HCT116 (cell line): ENCODE measurements at regions not wholly inside any gene's neighbourhood (a gene's known extent, or its start where the extent isn't known, plus 50 kb on each side); places are given as distances from the start of the nearest gene placed in this dataset.
"Not testable (repeated sequence)": the region's sequence is repeated elsewhere in the genome, so short reads cannot be mapped to it uniquely, and the experiment has no call there.

ENCODE experiments used
- ATAC-seq: fragments of 200-7000 bp; cut with Tn5 transposase; 2 replicates; pipeline ENCODE4 v1.9.1; 2020; ENCODE audit warnings: mild to moderate bottlenecking, moderate library complexity
- BruUV-seq: library from RNA; stranded (reverse); fragments of 400-500 nt; replicated peaks from 2 replicates; lab custom pipeline; 2021; lab: Mats Ljungman, UMichigan
- CTCF ChIA-PET: fragments of 300-600 bp; sonication (Branson Sonifier 250); formaldehyde crosslinking; loops from one replicate; lab custom pipeline; 2021; ENCODE audit warnings: antibody characterized with exemption; lab: Charles Lee
- POLR2A ChIA-PET: fragments of 300-600, 350-600 bp; sonication (Branson Sonifier 250); formaldehyde crosslinking; loops from one replicate; lab custom pipeline; 2021; ENCODE audit warnings: antibody characterized with exemption; lab: Charles Lee
- RAD21 ChIA-PET, 2 experiments: fragments of 300-600 bp; sonication (Branson Sonifier 250); formaldehyde crosslinking; loops; one replicate each; lab custom pipeline; 2023; ENCODE audit warnings: low total read pairs in 2 of 2; ENCODE audit not compliant: uncharacterized antibody in 2 of 2, unreplicated experiment in 2 of 2, low non-redundant PET in 1 of 2; lab: Charles Lee
- DNase-seq: peaks from one replicate; pipeline ENCODE4 v3.0.0-alpha.2; 2010; ENCODE audit warnings: low read depth, low spot score
- H2AFZ ChIP-seq: fragments of 200-600 bp; shearing (Covaris generic), sonication (generic); 2 replicates; pipeline ENCODE4 v1.6.1; 2017; ENCODE audit warnings: low read depth, mixed run types, mixed read lengths, antibody characterized with exemption, low read length; ENCODE audit not compliant: poor library complexity, severe bottlenecking
- H3K27ac ChIP-seq: 2 replicates; pipeline ENCODE4 v1.5.1; 2012; ENCODE audit warnings: low read depth, low read length
- H3K27me3 ChIP-seq: fragments of 200-600 bp; sonication (generic); 2 replicates; pipeline ENCODE4 v1.6.1; 2016; ENCODE audit warnings: mixed run types, low read length, mixed read lengths; ENCODE audit not compliant: insufficient read depth
- H3K36me3 ChIP-seq, 2 experiments: fragments of 200-500 bp in 1 of 2; fragments of 200-600 bp in 1 of 2; sonication (Bioruptor generic) in 1 of 2; sonication (generic) in 1 of 2; 2 replicates each; pipeline versions ENCODE4 v1.5.1 to v1.6.1; 2014 to 2016; ENCODE audit warnings: low read length in 2 of 2, inconsistent platforms in 1 of 2, mixed read lengths in 1 of 2, mixed run types in 1 of 2; ENCODE audit not compliant: insufficient read depth in 2 of 2, control insufficient read depth in 1 of 2
- H3K4me1 ChIP-seq, 2 experiments: fragments of 200-600 bp in 1 of 2; sonication (generic) in 1 of 2; 2 replicates each; pipeline versions ENCODE4 v1.5.1 to v1.6.1; 2012 to 2017; ENCODE audit warnings: low read length in 2 of 2, inconsistent platforms in 1 of 2, mild to moderate bottlenecking in 1 of 2, mixed read lengths in 1 of 2, mixed run types in 1 of 2, moderate library complexity in 1 of 2; ENCODE audit not compliant: insufficient read depth in 2 of 2, control insufficient read depth in 1 of 2
- H3K4me2 ChIP-seq: fragments of 200-600 bp; sonication (generic); 2 replicates; pipeline ENCODE4 v1.6.1; 2017; ENCODE audit warnings: mixed run types, low read length, mixed read lengths
- H3K4me3 ChIP-seq, 2 experiments: fragments of 200-600 bp in 1 of 2; sonication (generic) in 1 of 2; replicated peaks in 1 of 2; 2 replicates each; pipeline ENCODE4 v1.5.1; 2011 to 2016; ENCODE audit warnings: low read length in 2 of 2, control low read depth in 1 of 2, low read depth in 1 of 2, mild to moderate bottlenecking in 1 of 2, mixed read lengths in 1 of 2, mixed run types in 1 of 2
- H3K79me2 ChIP-seq: fragments of 200-600 bp; sonication (generic); 2 replicates; pipeline ENCODE4 v1.6.1; 2017; ENCODE audit warnings: mild to moderate bottlenecking, mixed run types, low read length, moderate library complexity, mixed read lengths; ENCODE audit not compliant: insufficient read depth
- H3K9ac ChIP-seq: fragments of 200-600 bp; sonication (generic); 2 replicates; pipeline ENCODE4 v1.6.1; 2016; ENCODE audit warnings: low read length, mixed read lengths
- H3K9me2 ChIP-seq: fragments of 200-600 bp; sonication (generic), shearing (Covaris generic); 2 replicates; pipeline ENCODE4 v1.6.1; 2017; ENCODE audit warnings: mixed run types, mild to moderate bottlenecking, moderate library complexity; ENCODE audit not compliant: insufficient read depth
- H3K9me3 ChIP-seq, 2 experiments: fragments of 200-500 bp in 1 of 2; fragments of 200-600 bp in 1 of 2; sonication (Bioruptor generic) in 1 of 2; sonication (generic) in 1 of 2; 2 replicates each; pipeline ENCODE4 v1.6.1; 2014 to 2017; ENCODE audit warnings: low read length in 2 of 2, mixed read lengths in 2 of 2, inconsistent platforms in 1 of 2, low read depth in 1 of 2, mild to moderate bottlenecking in 1 of 2, mixed run types in 1 of 2, moderate library complexity in 1 of 2; ENCODE audit not compliant: control insufficient read depth in 1 of 2, insufficient read depth in 1 of 2
- H4K20me1 ChIP-seq: fragments of 200-600 bp; sonication (generic), shearing (Covaris generic); 2 replicates; pipeline ENCODE4 v1.6.1; 2017; ENCODE audit warnings: mixed run types, mild to moderate bottlenecking, moderate library complexity; ENCODE audit not compliant: insufficient read depth
- ELF1 ChIP-seq: IDR thresholded peaks from 2 replicates; pipeline ENCODE4 v1.6.1; 2012; ENCODE audit warnings: low read depth, borderline replicate concordance
- SIN3A ChIP-seq: IDR thresholded peaks from 2 replicates; pipeline ENCODE4 v1.6.1; 2012; ENCODE audit warnings: low read depth
- SRF ChIP-seq: IDR thresholded peaks from 2 replicates; pipeline ENCODE4 v1.6.1; 2012; ENCODE audit warnings: low read depth
- YY1 ChIP-seq: IDR thresholded peaks from 2 replicates; pipeline ENCODE4 v1.6.1; 2011; ENCODE audit warnings: low read length, low read depth, moderate library complexity, mild to moderate bottlenecking; ENCODE audit not compliant: insufficient replicate concordance; ENCODE audit errors: extremely low read depth
- intact Hi-C: fragments of 100-400 bp; cut with micrococcal nuclease; formaldehyde crosslinking; loops from 2 replicates; pipeline ENCODE4 v1.10.0; 2022

DNA sequence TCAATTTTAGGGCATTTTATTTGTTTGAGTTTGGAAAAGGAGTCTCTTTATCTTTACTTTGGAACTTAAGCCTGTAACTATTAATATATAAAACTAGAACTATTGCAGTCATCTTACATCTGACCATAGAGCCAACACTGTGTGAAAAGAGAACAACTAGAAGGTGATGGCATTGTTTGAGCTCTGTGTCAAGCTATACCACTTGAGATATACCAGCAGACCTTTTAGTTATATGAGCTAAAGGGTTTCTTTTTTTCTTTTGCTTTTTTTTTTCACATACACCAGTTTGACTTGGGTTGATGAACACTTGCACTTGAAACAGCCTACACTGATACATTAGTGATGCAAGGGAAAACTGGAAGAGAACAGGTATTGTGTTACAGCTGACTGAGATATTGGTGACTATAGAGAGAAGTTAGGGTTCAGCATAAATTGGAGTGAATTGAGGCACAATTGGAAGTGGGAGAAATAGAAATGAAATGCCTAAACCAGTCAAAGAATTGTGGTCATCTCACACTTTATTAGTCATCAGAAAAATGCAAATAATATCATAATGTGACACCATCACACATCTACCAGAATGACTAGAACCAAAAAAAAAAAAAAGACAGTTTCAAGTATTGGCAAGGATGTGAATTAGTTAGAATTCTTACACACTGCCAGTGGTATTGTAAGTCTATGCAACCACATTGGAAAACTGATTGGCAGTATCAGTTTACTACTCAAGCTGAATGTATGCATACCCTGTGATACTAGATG lies 60.9 kb downstream of the ADRB2 start:
- CTCF ChIA-PET = no interaction called here
- Histone ChIP-seq H3K36me3 (no peaks in the 10 kb centered on the region), H2AFZ (no peak overlapping the region)

DNA sequence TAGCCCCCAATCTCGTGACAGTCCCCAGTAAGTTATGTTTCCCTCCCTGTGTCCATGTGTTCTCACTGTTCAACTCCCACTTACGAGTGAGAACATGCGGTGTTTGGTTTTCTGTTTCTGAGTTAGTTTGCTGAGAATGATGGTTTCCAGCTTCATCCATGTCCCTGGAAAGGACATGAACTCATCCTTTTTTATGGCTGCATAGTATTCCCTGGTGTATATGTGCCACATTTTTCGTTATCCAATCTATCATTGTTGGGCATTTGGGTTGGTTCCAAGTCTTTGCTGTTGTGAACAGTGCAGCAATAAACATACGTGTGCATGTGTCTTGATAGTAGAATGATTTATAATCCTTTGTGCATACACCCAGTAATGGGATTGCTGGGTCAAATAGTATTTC lies 63.5 kb downstream of the ADRB2 start:
- H3K36me3 ChIP-seq, CTCF ChIA-PET, DNase-seq, ATAC-seq, BruUV-seq, intact Hi-C loops, H2AFZ ChIP-seq, H3K4me3 ChIP-seq, RAD21 ChIA-PET, H3K4me1 ChIP-seq, H3K27me3 ChIP-seq, H3K9me2 ChIP-seq, POLR2A ChIA-PET, H4K20me1 ChIP-seq, H3K4me2 ChIP-seq, H3K79me2 ChIP-seq, H3K9me3 ChIP-seq, H3K27ac ChIP-seq, H3K9ac ChIP-seq: not testable (repeated sequence)

More for the DNA sequence above, 60.9 kb downstream of the ADRB2 start:
- H3K4me3 ChIP-seq = no peak overlapping the region
- no peaks in the 10 kb centered on the region for H3K9me3 ChIP-seq
- intact Hi-C loops = no loop called here
- H3K27me3 ChIP-seq = no peaks in the 10 kb centered on the region
- H3K4me1 ChIP-seq = no peaks in the 10 kb centered on the region
- no peak for ATAC-seq
- H4K20me1 ChIP-seq = no peaks in the 10 kb centered on the region
- ChIA-PET POLR2A (no interaction called here), RAD21 (no interaction called here)
- no peak overlapping the region for H3K27ac ChIP-seq
- no TSS peak for BruUV-seq
- no peaks in the 10 kb centered on the region for H3K9me2 ChIP-seq
- DNase-seq = no peak
- no peaks in the 10 kb centered on the region for H3K79me2 ChIP-seq
- no peak for TF ChIP-seq YY1
- TF ChIP-seq SIN3A = no peak
- no peak for TF ChIP-seq SRF
- TF ChIP-seq ELF1 = no peak
- H3K4me2 ChIP-seq = no peak overlapping the region
- no peak overlapping the region for H3K9ac ChIP-seq

DNA sequence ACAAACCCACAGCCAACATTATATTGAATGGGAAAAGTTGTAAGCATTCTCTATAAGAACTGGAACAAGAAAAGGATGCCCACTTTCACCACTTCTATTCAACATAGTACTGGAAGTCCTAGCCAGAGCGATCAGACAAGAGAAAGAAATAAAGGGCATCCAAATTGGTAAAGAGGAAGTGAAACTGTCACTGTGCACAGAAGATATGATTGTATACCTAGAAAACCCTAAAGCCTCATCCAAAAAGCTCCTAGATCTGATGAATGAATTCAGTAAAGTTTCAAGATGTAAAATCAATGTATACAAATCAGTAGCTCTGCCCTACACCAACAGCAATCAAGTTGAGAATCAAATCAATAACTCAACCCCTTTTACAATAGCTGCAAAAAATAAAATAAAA lies 69.0 kb downstream of the ADRB2 start:
- H4K20me1 ChIP-seq, DNase-seq, H3K79me2 ChIP-seq, BruUV-seq, ATAC-seq, H3K9ac ChIP-seq, H3K9me3 ChIP-seq, intact Hi-C loops, H3K4me3 ChIP-seq, H3K4me2 ChIP-seq, H3K27ac ChIP-seq, H3K9me2 ChIP-seq, H2AFZ ChIP-seq, H3K4me1 ChIP-seq, CTCF ChIA-PET, H3K27me3 ChIP-seq, POLR2A ChIA-PET, H3K36me3 ChIP-seq, RAD21 ChIA-PET: not testable (repeated sequence)
